ENCODE measurements at regions not wholly inside any gene's neighbourhood (a gene's known extent, or its start where the extent isn't known, plus 50 kb on each side); places are given as distances from the start of the nearest gene placed in this dataset.

GRCh38 chr20:24733416-24733815 lies 215.7 kb upstream of the CST7 start:
- TF ChIP-seq GATA1 (IDR thresholded peaks at IDR 0.05; ENCODE audit: low read depth, low read length): no peak
- TF ChIP-seq POLR2A (IDR thresholded peaks at IDR 0.05; ENCODE audit: low read length): no peak

GRCh38 chr20:24734139-24734538 lies 214.9 kb upstream of the CST7 start:
- no peak for DNase-seq
- TF ChIP-seq POLR2A (IDR thresholded peaks at IDR 0.05; ENCODE audit: low read length) (no peak), GATA1 (IDR thresholded peaks at IDR 0.05; ENCODE audit: low read depth, low read length) (no peak)

More at GRCh38 chr20:24733416-24733815, 215.7 kb upstream of the CST7 start:
- DNase-seq: no peak

GRCh38 chr20:24735263-24735662 lies 213.8 kb upstream of the CST7 start:
- no peak for DNase-seq
- TF ChIP-seq GATA1 (IDR thresholded peaks at IDR 0.05; ENCODE audit: low read depth, low read length) (no peak), POLR2A (IDR thresholded peaks at IDR 0.05; ENCODE audit: low read length) (no peak)

GRCh38 chr20:24736131-24736843 lies 212.8 kb upstream of the CST7 start:
- TF ChIP-seq POLR2A (IDR thresholded peaks at IDR 0.05; ENCODE audit: low read length): no peak
- TF ChIP-seq GATA1 (IDR thresholded peaks at IDR 0.05; ENCODE audit: low read depth, low read length): no peak
- no peak for DNase-seq

GRCh38 chr20:24736844-24737211 lies 212.2 kb upstream of the CST7 start:
- DNase-seq: no peak
- TF ChIP-seq POLR2A (IDR thresholded peaks at IDR 0.05; ENCODE audit: low read length): no peak
- no peak for TF ChIP-seq GATA1 (IDR thresholded peaks at IDR 0.05; ENCODE audit: low read depth, low read length)

- TF ChIP-seq GATA1 (IDR thresholded peaks at IDR 0.05; ENCODE audit: low read depth, low read length): no peak
- no peak for TF ChIP-seq POLR2A (IDR thresholded peaks at IDR 0.05; ENCODE audit: low read length)
- DNase-seq: no peak
These were observed 211.7 kb upstream of the CST7 start for GRCh38 chr20:24737212-24737850.

- no peak for TF ChIP-seq GATA1 (IDR thresholded peaks at IDR 0.05; ENCODE audit: low read depth, low read length)
- TF ChIP-seq POLR2A (IDR thresholded peaks at IDR 0.05; ENCODE audit: low read length): no peak
- no peak for DNase-seq
These were observed 210.9 kb upstream of the CST7 start for GRCh38 chr20:24738058-24738775.

- DNase-seq: no peak
- no peak for TF ChIP-seq GATA1 (IDR thresholded peaks at IDR 0.05; ENCODE audit: low read depth, low read length)
- TF ChIP-seq POLR2A (IDR thresholded peaks at IDR 0.05; ENCODE audit: low read length): no peak
These were observed 210.0 kb upstream of the CST7 start for GRCh38 chr20:24738981-24739633.

GRCh38 chr20:24739746-24740145 lies 209.3 kb upstream of the CST7 start:
- DNase-seq: no peak
- TF ChIP-seq GATA1 (IDR thresholded peaks at IDR 0.05; ENCODE audit: low read depth, low read length) (no peak), POLR2A (IDR thresholded peaks at IDR 0.05; ENCODE audit: low read length) (no peak)

GRCh38 chr20:24741493-24742072 lies 207.5 kb upstream of the CST7 start:
- no peak for DNase-seq
- TF ChIP-seq GATA1 (IDR thresholded peaks at IDR 0.05; ENCODE audit: low read depth, low read length): no peak
- no peak for TF ChIP-seq POLR2A (IDR thresholded peaks at IDR 0.05; ENCODE audit: low read length)

GRCh38 chr20:24742436-24742835 lies 206.6 kb upstream of the CST7 start:
- TF ChIP-seq POLR2A (IDR thresholded peaks at IDR 0.05; ENCODE audit: low read length) (no peak), GATA1 (IDR thresholded peaks at IDR 0.05; ENCODE audit: low read depth, low read length) (no peak)
- DNase-seq: no peak

- TF ChIP-seq GATA1 (IDR thresholded peaks at IDR 0.05; ENCODE audit: low read depth, low read length): no peak
- DNase-seq: no peak
These were observed 206.1 kb upstream of the CST7 start for GRCh38 chr20:24742989-24743388.

- DNase-seq: no peak
- TF ChIP-seq POLR2A (IDR thresholded peaks at IDR 0.05; ENCODE audit: low read length): no peak
- no peak for TF ChIP-seq GATA1 (IDR thresholded peaks at IDR 0.05; ENCODE audit: low read depth, low read length)
These were observed 205.4 kb upstream of the CST7 start for GRCh38 chr20:24743641-24744040.

GRCh38 chr20:24744747-24745146 lies 204.3 kb upstream of the CST7 start:
- no peak for DNase-seq
- TF ChIP-seq GATA1 (IDR thresholded peaks at IDR 0.05; ENCODE audit: low read depth, low read length) (no peak), POLR2A (IDR thresholded peaks at IDR 0.05; ENCODE audit: low read length) (no peak)

All from erythroblast (primary cell).